ENCODE measurements at regions not wholly inside any gene's neighbourhood (a gene's known extent, or its start where the extent isn't known, plus 50 kb on each side); places are given as distances from the start of the nearest gene placed in this dataset.

DNA sequence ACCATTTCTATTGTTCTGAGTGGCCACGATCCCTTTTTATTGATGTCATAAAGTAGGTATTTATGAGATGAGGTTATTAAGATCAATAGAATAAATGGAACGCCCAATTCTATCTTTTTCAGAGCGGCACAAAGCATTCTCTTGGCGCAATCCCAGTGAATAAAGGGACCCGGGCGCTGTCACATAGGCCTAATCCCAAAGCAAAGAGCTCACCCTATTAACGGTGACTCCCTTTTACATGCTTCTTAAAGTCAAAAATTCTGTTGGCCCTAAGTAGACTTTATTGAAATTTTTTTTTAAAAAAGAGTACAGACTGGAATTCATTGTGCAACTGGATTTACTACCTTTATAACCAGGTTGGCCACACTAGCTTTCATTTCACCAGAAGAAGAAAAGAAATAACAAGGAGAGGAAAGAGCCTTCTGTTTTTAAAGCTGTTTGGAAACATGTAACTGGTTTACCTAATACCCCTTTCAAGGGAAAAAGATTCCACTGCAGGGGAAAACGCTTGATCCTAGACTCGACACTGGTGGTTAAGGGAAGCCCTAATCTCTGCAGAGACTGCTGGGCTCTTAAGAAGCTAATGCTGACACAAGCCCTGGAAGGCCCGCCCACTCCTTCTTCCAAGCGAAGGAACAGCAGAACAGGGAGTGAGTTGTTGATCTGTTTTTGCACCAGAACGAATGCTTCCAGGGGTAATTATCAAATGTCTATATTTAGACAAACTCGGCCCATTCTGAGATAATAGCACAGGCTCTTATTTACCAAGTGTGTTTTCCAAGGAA lies 381.2 kb downstream of the BCL11B start:
- DNase-seq, result no peak

DNA sequence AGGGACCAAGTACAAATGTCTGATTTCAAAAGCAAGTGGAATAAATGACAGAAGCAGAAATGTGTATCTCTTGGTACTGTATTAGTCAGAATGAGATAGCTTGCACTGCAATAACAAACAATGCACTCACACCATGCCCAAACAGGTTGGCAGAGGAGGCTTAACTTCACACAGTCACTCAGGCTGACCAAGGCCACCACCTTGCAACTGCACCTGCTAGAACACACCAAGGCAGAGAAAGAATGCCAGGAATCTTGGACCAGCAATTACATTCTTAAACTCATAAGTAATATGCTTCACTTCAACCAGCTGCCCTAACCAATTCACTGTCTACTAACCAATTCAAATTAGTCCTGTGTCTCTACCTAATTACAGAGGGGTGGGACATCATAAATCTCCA lies 378.3 kb downstream of the BCL11B start:
- no peak for DNase-seq

DNA sequence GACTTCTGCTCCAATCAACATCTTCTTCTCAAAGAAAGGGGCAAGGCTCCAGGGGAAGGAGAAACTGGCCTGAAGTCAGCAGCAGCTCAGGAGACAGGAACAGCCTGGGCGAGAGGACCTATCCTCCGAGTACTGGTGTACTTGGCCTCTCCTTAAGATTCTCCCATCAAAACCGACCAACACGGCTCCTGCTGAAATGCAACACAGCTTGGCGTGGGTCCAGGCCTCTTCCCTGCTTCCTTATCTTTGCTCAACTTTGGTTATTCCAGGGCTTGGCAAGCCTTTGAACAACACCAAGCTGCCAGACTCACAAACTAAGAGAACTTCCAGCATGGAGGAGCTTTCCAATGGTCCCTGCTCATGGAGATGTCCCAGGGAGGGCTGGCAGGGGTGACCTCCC lies 377.4 kb downstream of the BCL11B start:
- no peak for DNase-seq

DNA sequence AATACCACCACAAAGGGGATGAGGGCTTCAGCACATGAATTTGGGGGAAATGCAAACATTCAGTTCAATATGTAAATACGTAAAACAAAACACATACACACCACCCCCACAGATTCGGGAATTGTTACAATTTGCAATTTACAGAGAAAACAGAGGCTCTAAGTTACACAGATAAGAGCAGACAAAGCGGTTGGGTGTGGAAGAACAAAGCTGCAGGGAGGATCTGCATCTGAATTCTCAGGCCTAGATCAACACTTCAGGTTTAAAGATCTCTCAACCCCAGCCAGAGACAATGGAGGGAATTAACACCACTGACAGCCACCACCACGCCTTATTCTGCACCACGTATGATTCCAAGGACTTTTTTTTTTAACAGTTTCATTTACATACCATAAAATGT lies 375.5 kb downstream of the BCL11B start:
- no peak for DNase-seq

DNA sequence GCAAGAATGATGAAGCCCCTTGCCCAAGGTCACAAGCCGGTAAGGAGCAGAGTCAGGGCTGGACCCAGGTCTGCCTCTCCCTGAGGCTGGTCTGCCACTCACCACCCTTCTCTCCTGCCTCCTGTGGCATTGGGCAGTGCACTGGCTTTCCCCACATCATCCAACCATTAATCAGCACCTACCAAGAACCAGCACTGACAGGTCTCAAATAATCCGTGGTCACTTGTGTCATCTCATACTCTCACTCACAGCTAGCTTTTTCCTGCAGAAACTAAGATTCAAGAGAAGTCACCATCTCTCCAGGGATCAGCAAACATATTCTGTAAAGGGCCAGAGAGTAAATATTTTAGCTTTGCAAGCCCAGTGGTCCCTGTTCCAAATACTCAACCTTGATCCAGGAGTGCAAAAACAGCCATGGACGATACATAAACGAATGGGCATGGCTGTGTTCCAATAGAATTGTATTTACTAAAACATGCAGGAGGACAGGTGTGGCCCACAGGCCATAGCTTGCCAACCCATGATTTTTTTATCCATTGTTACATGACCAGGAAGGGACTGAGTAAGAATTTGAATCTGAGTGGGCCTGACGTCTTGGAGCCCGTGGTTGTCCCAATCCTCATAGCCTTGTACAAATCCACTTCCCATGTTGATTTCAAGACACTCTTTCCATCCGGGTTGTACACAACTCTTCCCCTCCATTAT lies 374.2 kb downstream of the BCL11B start:
- no peak for DNase-seq

DNA sequence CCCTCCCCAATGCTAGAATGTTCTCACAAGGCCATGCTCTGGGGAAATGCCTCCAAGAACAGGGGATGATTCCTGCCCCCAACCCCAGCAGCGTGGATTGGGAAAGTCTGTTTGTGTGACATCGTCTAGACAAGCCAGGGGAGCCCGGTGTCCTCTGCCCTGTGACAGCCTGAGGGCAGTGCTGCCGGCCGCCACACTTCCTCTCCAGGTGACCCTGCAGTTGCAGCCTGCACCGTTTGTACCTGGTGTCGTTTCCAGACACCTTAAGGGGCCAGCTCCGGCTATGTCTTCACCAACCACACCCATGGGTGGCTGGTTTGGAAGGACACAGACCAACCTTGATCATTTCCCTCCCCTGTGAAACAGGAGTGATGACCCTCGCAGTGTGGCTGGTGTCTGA lies 372.6 kb downstream of the BCL11B start:
- no peak for DNase-seq

DNA sequence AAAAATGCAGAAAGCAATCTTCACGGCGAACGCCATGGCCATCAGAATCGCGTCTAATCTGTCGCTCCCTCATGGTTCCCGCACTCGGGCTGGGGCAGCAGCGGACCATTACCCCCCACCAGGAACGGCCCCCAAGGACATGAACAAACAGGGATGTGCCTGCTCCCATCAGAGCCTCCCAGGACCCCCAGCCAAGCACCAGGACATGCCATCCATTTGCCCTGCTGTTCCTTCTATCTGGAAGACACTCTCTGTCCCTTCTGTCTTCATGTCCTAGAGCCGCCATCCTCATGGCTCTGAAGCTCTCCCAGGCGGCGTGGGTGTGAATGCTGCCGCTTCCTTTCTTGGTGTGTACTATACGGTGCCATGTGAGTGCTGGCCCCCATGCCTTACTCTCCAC lies 371.8 kb downstream of the BCL11B start:
- no peak for DNase-seq

DNA sequence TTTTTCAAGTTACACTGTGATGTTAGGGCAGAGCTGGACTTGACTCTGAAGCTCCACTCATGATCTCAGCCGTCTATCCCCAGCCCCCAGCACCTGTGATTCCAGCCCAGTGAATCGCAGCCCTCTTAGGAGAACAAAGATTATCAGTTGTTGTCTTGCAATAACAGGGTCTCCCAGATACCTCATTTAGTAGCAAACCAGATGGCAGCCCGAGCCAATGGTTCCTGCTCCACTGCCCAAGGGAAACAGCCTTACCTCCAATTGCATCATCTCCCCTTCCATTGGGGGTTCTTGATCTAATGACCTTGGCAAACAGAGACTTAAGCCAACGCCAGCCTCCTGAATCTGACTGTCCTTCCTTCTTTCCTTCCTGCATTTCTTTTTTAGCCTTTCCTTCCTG lies 371.2 kb downstream of the BCL11B start:
- DNase-seq, result no peak

DNA sequence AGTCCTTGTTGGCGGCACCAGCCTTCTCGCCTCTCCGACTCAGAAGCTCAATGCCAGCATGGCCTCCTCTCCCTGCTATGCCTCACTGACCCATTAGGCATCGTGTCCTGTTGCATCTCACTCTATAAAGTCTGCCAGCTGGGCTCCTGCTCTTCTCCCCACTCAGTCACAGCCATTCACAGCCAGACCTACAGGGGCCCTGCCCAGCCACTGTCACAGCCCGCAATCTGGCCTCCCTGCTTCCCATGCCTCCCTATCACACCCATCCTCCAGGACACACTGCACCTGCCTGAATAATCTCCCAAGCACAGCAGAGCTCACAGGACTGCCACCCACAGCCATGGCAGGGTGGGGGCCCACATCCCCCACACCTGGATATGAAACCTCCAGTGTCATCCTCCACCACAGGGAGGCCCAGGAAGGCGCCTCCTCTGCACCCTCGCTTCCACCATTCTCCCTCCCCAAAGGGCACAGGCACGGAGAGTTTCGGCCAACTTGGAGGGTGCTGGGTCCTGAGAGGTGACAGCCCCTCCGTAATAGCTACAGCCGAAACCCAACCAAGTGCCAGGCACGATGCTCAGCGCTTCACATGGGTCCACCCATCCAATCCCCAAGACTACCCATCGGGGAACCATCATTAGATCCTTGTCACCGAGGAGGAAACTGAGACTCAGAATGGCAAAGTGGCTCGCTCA lies 370.3 kb downstream of the BCL11B start:
- DNase-seq, result no peak

DNA sequence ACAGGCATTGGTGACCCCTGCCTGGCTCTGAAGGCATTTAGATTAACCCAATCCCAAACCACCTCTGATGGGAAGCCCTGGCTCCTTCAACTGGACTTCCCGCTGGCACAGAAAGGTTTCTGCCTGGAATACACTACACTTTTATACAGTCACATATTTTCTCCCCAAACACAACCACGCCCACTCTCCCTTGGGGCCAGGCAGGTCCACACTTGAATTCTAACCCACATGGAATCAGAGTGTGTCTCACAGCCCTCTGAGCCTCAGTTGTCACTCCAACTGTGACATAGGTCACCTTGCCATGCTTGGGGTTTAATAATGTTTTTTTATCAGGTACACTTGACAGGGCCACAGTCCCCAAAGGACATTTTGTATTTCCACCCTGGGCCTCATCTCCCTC lies 368.6 kb downstream of the BCL11B start:
- DNase-seq, result no peak

DNA sequence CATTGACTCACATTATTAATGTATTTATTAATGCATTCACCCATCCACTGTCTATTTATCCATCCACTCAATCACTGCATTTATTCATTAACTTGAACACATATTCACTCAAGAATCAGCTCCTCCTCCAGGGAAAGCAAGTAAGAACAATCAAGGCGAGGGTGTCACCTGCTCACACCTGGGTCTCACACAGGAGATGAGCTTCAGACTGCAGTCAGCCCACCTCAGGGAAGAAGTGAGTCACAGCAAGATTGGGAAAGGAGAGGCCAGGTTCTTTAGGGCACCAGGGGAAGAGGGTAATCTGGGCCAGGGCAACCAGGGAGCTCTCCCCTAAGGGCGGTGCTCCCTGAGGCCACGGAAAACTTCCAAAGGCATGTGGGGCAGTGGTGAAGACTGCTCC lies 367.3 kb downstream of the BCL11B start:
- DNase-seq, result no peak

DNA sequence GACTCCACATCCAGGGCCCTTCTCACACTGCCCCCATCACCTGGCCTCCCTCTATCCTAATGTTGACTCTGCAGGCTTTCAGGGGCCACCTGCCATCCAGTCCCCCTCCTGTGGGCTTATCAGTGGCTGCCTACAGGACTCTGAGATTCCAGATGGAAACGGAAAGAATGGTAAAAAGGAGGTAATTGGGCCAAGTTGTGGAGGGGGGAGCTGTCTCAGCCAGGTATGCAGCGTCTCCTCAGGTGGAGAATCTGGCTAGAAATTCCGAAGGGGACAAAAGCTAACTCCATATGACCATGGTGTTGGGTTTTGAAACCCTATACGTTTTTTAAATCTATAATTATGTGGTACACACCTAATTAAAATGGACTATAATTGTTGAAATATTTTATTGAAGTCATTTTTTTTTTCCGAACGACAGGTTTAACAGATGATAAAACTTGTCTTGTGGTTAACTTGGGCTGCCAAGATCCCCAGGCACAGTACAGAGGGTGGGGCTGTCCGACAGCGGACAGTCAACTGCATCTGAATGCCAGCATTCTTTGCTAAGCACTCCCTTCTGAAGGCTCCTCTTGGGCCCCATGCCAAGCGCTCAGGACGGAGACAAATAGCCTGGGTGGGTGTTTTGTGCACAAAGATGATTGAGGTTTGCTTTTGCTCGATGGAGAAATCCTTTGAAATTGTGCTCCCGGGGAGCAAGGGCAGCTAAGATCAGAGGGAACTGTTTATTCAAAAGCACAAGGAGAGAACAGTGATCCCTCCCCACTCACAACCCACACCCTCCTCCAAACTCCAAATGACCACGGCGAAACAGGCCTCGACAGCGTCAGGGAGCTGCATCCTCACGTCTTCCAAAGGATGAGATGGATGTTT lies 365.6 kb downstream of the BCL11B start:
- DNase-seq, result no peak

DNA sequence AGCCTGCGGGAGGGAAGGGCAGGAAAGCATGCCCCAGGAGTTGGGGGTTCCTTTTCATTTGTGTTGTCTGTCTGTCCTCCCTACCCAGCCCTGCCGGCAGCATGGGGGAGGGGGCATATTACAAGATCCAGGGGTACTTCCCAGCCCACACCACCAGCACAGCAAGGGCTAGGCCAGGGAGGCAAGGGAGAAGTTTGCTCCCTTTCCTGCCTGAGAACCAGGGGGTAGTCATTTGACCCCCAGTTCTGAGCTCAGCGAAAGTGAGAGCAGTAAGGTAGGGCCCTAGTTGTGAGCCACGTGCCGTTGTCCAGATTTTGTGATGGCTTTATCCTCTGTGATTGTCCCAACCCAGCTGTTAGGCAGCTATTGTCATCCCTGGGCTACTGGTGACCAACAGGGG lies 364.7 kb downstream of the BCL11B start:
- DNase-seq, result no peak

DNA sequence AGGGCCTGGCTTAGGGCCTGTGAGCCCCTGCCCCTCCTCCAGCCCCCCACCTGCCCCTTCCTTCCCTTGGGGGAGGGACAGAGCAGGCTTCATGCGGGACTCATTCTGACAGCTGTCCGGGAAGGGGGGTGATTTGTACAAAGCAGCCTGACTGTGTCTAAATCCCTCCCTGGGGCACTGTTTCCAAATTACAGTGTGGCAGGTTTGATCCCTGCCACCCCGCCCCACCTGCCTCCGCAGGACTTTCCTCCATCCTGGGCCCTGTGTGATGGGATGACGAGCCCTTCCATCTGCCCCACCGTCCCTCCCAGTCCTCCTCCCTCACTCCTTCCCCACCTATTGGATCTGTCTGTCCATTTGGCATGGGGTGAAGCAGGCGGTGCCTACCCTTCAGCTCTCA lies 363.9 kb downstream of the BCL11B start:
- no peak for DNase-seq

DNA sequence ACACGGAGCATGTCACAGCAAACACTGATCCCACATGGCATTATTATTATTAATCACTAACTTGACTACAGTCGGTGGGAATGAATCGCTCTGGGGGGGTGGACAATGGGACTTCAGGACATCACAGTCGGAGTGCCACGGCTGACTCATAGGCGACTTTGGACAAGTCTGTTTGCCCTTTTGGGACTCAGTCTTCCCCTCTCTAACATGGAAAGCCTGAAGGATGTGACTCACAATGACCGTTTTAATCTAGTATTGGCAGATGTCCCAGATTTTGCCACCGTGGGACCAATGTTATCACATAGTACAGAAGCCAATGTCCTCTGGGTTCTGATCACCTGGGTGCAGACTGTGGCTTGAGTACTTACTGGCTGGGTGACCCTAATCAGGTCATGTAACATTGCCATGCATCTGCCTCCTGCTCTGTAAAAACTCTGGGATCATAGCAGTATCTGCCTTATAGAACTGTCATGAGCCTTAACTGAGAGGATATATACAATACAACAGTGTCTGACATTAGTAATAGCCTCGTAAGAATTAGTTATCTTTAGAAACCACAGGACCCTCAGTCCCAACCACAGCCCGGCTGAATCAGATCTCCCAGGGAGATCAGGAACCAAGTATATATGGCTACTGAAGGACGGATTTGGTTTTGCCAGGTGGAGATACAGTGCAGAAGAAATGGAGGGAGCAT lies 362.6 kb downstream of the BCL11B start:
- no peak for DNase-seq

DNA sequence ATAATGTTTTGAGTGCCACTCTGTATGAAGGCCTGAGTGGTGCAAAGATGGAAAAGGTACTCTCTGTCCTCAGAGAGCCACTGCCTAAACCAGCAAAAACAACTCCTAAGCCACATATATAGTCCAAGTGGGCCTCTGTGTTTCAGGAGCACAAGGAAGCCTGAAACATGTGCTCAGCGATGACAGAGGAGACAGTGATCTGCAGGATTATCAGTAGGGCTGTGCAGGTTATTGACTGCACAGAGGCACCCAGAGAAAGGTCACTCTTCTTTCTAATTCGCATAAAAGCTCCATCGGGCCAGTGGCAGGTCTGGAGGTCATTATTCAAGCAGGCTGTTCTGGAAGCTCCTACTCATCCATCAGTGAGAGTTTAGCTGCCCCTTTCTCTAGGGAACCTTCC lies 361.9 kb downstream of the BCL11B start:
- no peak for DNase-seq

DNA sequence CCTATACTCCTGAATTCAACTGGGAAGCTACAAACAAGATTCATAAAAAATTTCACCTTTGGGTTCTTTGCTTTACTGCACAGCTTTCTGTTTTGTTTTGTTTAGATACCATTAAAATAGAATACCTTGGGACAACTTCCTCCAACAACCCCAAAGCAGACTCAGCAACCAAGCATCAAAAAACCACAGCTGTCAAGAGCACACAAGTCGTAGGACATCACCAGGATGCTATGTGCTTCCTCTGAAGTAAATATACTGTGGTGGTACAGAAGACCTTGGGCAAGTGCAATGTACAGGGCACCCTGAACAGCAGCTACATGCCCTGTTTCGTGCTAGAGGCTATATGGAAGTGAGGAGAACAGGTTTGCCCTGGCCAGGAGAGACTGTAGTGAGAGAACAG lies 359.3 kb downstream of the BCL11B start:
- no peak for DNase-seq

DNA sequence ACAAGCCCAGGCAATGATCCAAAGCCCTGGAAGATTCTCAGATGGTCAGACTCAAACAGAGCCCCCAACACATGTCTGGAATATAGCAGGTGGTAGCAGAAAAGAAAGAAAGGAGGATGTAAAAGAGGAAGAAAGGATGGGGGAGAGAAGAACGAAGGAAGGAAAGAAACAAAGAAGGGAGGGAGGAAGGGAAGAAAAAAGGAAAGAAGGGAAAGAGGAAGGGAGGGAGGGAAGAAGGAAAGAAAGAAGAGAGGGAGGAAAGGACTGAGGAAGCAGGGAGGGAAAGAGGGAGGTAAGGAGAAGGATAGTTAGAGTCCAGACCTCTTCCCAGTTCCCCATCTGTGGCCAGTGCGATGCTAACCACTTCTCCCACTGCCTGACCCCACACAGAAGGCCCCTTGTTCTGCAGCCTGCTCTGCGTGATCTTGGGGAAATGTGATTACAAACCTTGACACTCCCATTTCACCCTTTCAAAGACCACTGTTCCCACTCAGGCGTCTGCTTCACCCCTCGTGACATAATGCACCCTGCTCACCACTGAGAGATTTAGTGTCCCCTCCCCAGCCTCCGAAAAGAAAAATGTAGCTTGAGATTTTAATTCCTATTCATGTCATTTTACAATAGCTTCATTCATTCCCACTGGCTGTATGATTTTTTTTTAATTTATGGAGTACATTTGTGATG lies 357.9 kb downstream of the BCL11B start:
- DNase-seq, result no peak

DNA sequence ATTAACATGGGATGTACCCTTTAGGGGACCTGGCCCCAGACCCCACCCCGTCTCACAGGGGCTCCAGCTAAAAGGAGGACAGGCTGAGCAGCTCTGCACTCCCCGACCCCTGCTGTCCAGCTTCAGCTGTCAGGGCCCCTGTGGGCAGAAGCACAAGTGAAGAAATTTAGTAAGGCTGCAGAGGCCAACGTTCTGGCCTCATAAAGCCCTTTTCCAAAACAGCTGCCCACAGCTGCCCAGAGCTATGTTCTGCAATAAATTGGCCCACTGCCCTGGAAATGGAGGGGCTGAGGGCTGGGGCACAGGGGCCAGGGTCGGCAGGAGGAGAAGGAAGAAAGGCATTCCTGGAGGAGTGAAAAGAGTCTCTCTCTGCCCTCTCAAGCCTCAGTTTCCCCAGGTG lies 357.1 kb downstream of the BCL11B start:
- DNase-seq, result no peak

DNA sequence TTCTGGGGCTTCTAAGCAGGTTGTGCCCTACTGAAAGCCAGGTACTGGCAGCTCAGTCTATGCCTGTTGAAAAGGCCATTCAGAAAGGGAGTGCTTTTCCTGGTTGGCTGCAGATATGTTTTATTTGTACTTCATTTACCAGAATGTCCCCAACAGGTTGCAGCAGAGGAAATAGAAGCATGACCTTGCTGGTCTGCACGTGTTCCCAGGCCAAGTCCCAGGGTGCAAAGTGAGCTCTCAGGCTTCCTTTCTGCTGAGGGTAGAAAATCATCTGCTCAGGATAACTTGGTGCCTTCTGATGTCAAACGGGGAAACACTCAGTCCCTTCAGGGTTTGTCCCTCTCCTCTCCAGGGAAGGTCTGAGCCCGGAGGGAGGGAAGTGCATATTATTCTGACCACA lies 356.4 kb downstream of the BCL11B start:
- DNase-seq, result no peak

DNA sequence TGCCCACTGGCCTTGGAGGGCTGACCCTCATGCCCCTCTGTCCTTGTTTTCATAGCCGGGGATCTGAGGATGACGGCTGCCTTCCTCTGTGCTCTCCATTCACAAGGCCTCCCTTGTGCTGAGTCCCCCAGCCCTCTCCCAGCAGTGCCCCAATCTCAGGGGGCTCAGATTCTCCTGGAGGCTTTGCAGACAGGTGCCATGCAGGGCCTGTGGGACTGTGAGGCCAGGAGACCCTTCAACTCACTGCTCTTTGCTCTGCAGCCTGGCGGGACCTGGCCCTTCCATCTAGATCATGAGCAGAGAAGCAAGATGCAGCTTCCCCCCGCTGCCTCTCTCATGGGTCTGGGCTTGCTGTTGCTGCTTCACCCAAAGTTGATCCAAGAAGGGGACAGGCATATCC lies 356.0 kb downstream of the BCL11B start:
- DNase-seq, result no peak

DNA sequence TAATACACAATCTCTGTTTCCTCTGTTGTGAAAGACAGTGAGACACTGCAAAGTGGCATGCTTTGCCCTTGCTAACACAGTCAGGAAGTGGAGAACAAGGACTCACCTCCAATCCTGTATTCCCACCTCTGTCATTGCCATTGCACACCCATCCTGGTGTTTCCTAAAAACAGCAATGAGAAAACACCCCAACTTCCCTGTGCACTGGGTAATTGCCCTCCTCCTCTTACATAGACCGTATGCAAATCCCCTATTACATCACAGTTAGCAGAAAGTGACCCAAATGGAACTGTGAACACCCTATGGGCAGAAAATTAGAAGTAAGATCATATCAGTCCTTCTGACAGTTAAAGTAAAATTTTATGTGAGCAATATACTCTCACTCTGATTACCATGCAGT lies 355.5 kb downstream of the BCL11B start:
- DNase-seq, result no peak
